Uterus (tissue), 3 donors: ENCODE measurements at regions not wholly inside any gene's neighbourhood (a gene's known extent, or its start where the extent isn't known, plus 50 kb on each side); places are given as distances from the start of the nearest gene placed in this dataset.
"Not testable (repeated sequence)": the region's sequence is repeated elsewhere in the genome, so short reads cannot be mapped to it uniquely, and the experiment has no call there.

ENCODE experiments used
- DNase-seq, 2 donors: peaks; one replicate each; pipeline ENCODE4 v3.0.0-alpha.2; 2019 to 2020
- H3K27ac ChIP-seq, 2 donors: fragments of 200-600 bp; sonication (generic); 1 replicate in 1 of 2; 2 replicates in 1 of 2; pipeline ENCODE4 v1.5.1; 2016 to 2018
- H3K27me3 ChIP-seq, 2 donors: fragments of 200-600 bp; sonication (generic); one replicate each; pipeline ENCODE4 v1.5.1; 2018 to 2019; ENCODE audit warnings: control low read depth in 1 of 2
- H3K36me3 ChIP-seq, 2 donors: fragments of 200-600 bp; sonication (generic); one replicate each; pipeline ENCODE4 v1.5.1; 2019; ENCODE audit warnings: control low read depth in 1 of 2
- H3K4me1 ChIP-seq, 2 donors: fragments of 200-600 bp; sonication (generic); one replicate each; pipeline ENCODE4 v1.5.1; 2018 to 2019; ENCODE audit warnings: control low read depth in 1 of 2
- H3K4me3 ChIP-seq, 2 donors: fragments of 200-600 bp; sonication (generic); 1 replicate in 1 of 2; 2 replicates in 1 of 2; pipeline ENCODE4 v1.5.1; 2018 to 2019; ENCODE audit warnings: mild to moderate bottlenecking in 1 of 2
- H3K9me3 ChIP-seq, 2 donors: fragments of 200-600 bp; sonication (generic); one replicate each; pipeline ENCODE4 v1.5.1; 2019; ENCODE audit warnings: control low read depth in 1 of 2
- CTCF ChIP-seq, 4 experiments: fragments of 200-600 bp in 2 of 4; fragments of 450-650 bp in 2 of 4; sonication (generic) in 2 of 4; IDR thresholded peaks; one replicate each; pipeline ENCODE4 v1.5.1; 2016 to 2019; ENCODE audit warnings: antibody characterized with exemption in 4 of 4, mild to moderate bottlenecking in 2 of 4, moderate library complexity in 1 of 4
- POLR2A ChIP-seq, 2 donors: fragments of 450-650 bp; IDR thresholded peaks; one replicate each; pipeline ENCODE4 v1.6.1; 2016; ENCODE audit warnings: antibody characterized with exemption in 2 of 2, mild to moderate bottlenecking in 1 of 2, moderate library complexity in 1 of 2
- intact Hi-C: fragments of 100-400 bp; cut with DNase I; formaldehyde crosslinking; loops from one replicate; pipeline ENCODE4 v1.15.1; 2023; ENCODE audit warnings: low total_unique reads
- donor health status: DM: yes; HTN: yes; CAD: no.

- no peaks in the 10 kb centered on the region for H3K4me1 ChIP-seq
- DNase-seq: no peak
- TF ChIP-seq POLR2A (IDR thresholded peaks at IDR 0.05) (no peak), CTCF (IDR thresholded peaks at IDR 0.05) (no peak)
- intact Hi-C loops: no loop called here
- peaks cover 0 to 4% of the 10 kb centered on the region in 2 donors for H3K27me3 ChIP-seq
- H3K27ac ChIP-seq: no peak overlapping the region
- no peak overlapping the region for H3K4me3 ChIP-seq
- no peaks in the 10 kb centered on the region for H3K36me3 ChIP-seq
- H3K9me3 ChIP-seq: no peaks in the 10 kb centered on the region
Observed at GRCh38 chr1:190679454-190679853, 201.8 kb upstream of the BRINP3 start.

GRCh38 chr1:190679983-190680382, 202.3 kb upstream of the BRINP3 start:
- DNase-seq: no peak
- TF ChIP-seq CTCF (IDR thresholded peaks at IDR 0.05) (no peak), POLR2A (IDR thresholded peaks at IDR 0.05) (no peak)
- no peaks in the 10 kb centered on the region for H3K4me1 ChIP-seq
- H3K36me3 ChIP-seq: no peaks in the 10 kb centered on the region
- H3K9me3 ChIP-seq: no peaks in the 10 kb centered on the region
- no peak overlapping the region for H3K4me3 ChIP-seq
- no peak overlapping the region for H3K27ac ChIP-seq
- peaks cover 0 to 4% of the 10 kb centered on the region in 2 donors for H3K27me3 ChIP-seq
- intact Hi-C loops: no loop called here

GRCh38 chr1:190685676-190686075, 208.0 kb upstream of the BRINP3 start:
- H3K9me3 ChIP-seq: no peaks in the 10 kb centered on the region
- intact Hi-C loops: no loop called here
- H3K4me3 ChIP-seq: no peak overlapping the region
- H3K27ac ChIP-seq: no peak overlapping the region
- TF ChIP-seq CTCF (IDR thresholded peaks at IDR 0.05) (no peak), POLR2A (IDR thresholded peaks at IDR 0.05) (no peak)
- H3K27me3 ChIP-seq: peaks cover 0 to 4% of the 10 kb centered on the region in 2 donors
- H3K4me1 ChIP-seq: no peaks in the 10 kb centered on the region
- H3K36me3 ChIP-seq: no peaks in the 10 kb centered on the region
- DNase-seq: no peak

GRCh38 chr1:190688096-190688495, 210.4 kb upstream of the BRINP3 start:
- TF ChIP-seq POLR2A (IDR thresholded peaks at IDR 0.05) (no peak), CTCF (IDR thresholded peaks at IDR 0.05) (no peak)
- no peak for DNase-seq
- Histone ChIP-seq H3K9me3 (no peaks in the 10 kb centered on the region), H3K27me3 (no peaks in the 10 kb centered on the region), H3K27ac (no peak overlapping the region), H3K4me3 (no peak overlapping the region), H3K36me3 (no peaks in the 10 kb centered on the region), H3K4me1 (no peaks in the 10 kb centered on the region)
- intact Hi-C loops: no loop called here

GRCh38 chr1:190698488-190698887, 220.8 kb upstream of the BRINP3 start:
- intact Hi-C loops, DNase-seq, H3K27ac ChIP-seq, H3K36me3 ChIP-seq, H3K4me1 ChIP-seq, H3K27me3 ChIP-seq, H3K4me3 ChIP-seq, H3K9me3 ChIP-seq: not testable (repeated sequence)

- H3K27me3 ChIP-seq: no peaks in the 10 kb centered on the region
- no peaks in the 10 kb centered on the region for H3K9me3 ChIP-seq
- H3K4me3 ChIP-seq: no peak overlapping the region
- no peak for DNase-seq
- TF ChIP-seq CTCF (IDR thresholded peaks at IDR 0.05) (no peak), POLR2A (IDR thresholded peaks at IDR 0.05) (no peak)
- no peaks in the 10 kb centered on the region for H3K4me1 ChIP-seq
- no peaks in the 10 kb centered on the region for H3K36me3 ChIP-seq
- intact Hi-C loops: no loop called here
- H3K27ac ChIP-seq: no peak overlapping the region
Observed at GRCh38 chr1:190699165-190699564, 221.5 kb upstream of the BRINP3 start.
